ENCODE measurements at regions not wholly inside any gene's neighbourhood (a gene's known extent, or its start where the extent isn't known, plus 50 kb on each side); places are given as distances from the start of the nearest gene placed in this dataset.

- TF ChIP-seq GABPA (IDR thresholded peaks at IDR 0.05 in 1 of 2, conservative IDR thresholded peaks at IDR 0.05 in 1 of 2) (no peak), ATF3 (IDR thresholded peaks at IDR 0.05) (no peak), RXRA (IDR thresholded peaks at IDR 0.05) (no peak), NR2F2 (IDR thresholded peaks at IDR 0.05) (no peak), YY1 (IDR thresholded peaks at IDR 0.05) (no peak), TAF1 (conservative IDR thresholded peaks at IDR 0.05) (no peak), JUND (IDR thresholded peaks at IDR 0.05) (no peak), SP1 (IDR thresholded peaks at IDR 0.05) (no peak), HNF4A (conservative IDR thresholded peaks at IDR 0.05) (no peak), FOXA1 (IDR thresholded peaks at IDR 0.05) (no peak), REST (IDR thresholded peaks at IDR 0.05) (no peak), HNF4G (IDR thresholded peaks at IDR 0.05) (no peak)
- H3K27me3 ChIP-seq (ENCODE audit: control insufficient read depth in 4 of 4, insufficient read depth in 4 of 4, low read length in 3 of 4), result no peaks in the 10 kb centered on the region
- H3K4me1 ChIP-seq (ENCODE audit: control insufficient read depth in 4 of 4, insufficient read depth in 4 of 4, low read length in 3 of 4), result peaks cover 2 to 4% (median 3%) of the 10 kb centered on the region in 4 donors
- WGBS, result 99% methylated on average over 4 of the region's 4 CpGs
- H3K9me3 ChIP-seq (ENCODE audit: control insufficient read depth in 4 of 4, low read length in 3 of 4), result no peaks in the 10 kb centered on the region
- no peak for DNase-seq (ENCODE audit: low spot score)
- H3K27ac ChIP-seq (ENCODE audit: low read depth in 1 of 2, low read length in 2 of 2), result no peak overlapping the region
- no peaks in the 10 kb centered on the region for H3K36me3 ChIP-seq (ENCODE audit: control insufficient read depth in 4 of 4, insufficient read depth in 3 of 4, low read depth in 1 of 4, low read length in 3 of 4)
- no peak overlapping the region for H3K9ac ChIP-seq (ENCODE audit: low read depth in 1 of 2, low read length in 2 of 2)
- H3K4me3 ChIP-seq (ENCODE audit: low read depth in 1 of 3, low read length in 3 of 3), result no peak overlapping the region
These were observed 160.8 kb upstream of the KLF4 start for GRCh38 chr9:107650321-107650720.

- Histone ChIP-seq H3K9me3 (ENCODE audit: control insufficient read depth in 4 of 4, low read length in 3 of 4) (no peaks in the 10 kb centered on the region), H3K4me1 (ENCODE audit: control insufficient read depth in 4 of 4, insufficient read depth in 4 of 4, low read length in 3 of 4) (peaks cover 3 to 10% (median 6%) of the 10 kb centered on the region in 4 donors), H3K36me3 (ENCODE audit: control insufficient read depth in 4 of 4, insufficient read depth in 3 of 4, low read depth in 1 of 4, low read length in 3 of 4) (no peaks in the 10 kb centered on the region), H3K27me3 (ENCODE audit: control insufficient read depth in 4 of 4, insufficient read depth in 4 of 4, low read length in 3 of 4) (no peaks in the 10 kb centered on the region), H3K4me3 (ENCODE audit: low read depth in 1 of 3, low read length in 3 of 3) (no peak overlapping the region), H3K27ac (ENCODE audit: low read depth in 1 of 2, low read length in 2 of 2) (no peak overlapping the region), H3K9ac (ENCODE audit: low read depth in 1 of 2, low read length in 2 of 2) (no peak overlapping the region)
- DNase-seq (ENCODE audit: low spot score), result no peak
- WGBS, result 95% methylated on average over 12 of the region's 12 CpGs
- TF ChIP-seq SP1 (IDR thresholded peaks at IDR 0.05) (no peak), GABPA (IDR thresholded peaks at IDR 0.05 in 1 of 2, conservative IDR thresholded peaks at IDR 0.05 in 1 of 2) (no peak), HNF4A (conservative IDR thresholded peaks at IDR 0.05) (no peak), JUND (IDR thresholded peaks at IDR 0.05) (no peak), CTCF (IDR thresholded peaks at IDR 0.05; ENCODE audit: low read depth, low read length, missing input control) (no peak), TAF1 (conservative IDR thresholded peaks at IDR 0.05) (no peak), MAX (IDR thresholded peaks at IDR 0.05) (no peak), ZBTB33 (IDR thresholded peaks at IDR 0.05) (no peak), HNF4G (IDR thresholded peaks at IDR 0.05) (no peak), EGR1 (IDR thresholded peaks at IDR 0.05; ENCODE audit: low read depth in 2 of 2) (no peak), REST (IDR thresholded peaks at IDR 0.05) (no peak), NR2F2 (IDR thresholded peaks at IDR 0.05) (no peak), FOXA2 (IDR thresholded peaks at IDR 0.05) (no peak), FOXA1 (IDR thresholded peaks at IDR 0.05) (no peak), RAD21 (IDR thresholded peaks at IDR 0.05) (no peak), RXRA (IDR thresholded peaks at IDR 0.05) (no peak), YY1 (IDR thresholded peaks at IDR 0.05) (no peak)
These were observed 158.7 kb upstream of the KLF4 start for GRCh38 chr9:107648153-107648715.
